RKO (cell line): ENCODE measurements at regions not wholly inside any gene's neighbourhood (a gene's known extent, or its start where the extent isn't known, plus 50 kb on each side); places are given as distances from the start of the nearest gene placed in this dataset.

Experiments used
- DNase-seq: peaks from one replicate; pipeline ENCODE4 v3.0.0-alpha.2; 2016; ENCODE audit warnings: low spot score

GRCh38 chr4:31107362-31107761, 387.2 kb downstream of the PCDH7 start:
- DNase-seq, result peak; percentile 27

- no peak for DNase-seq
Measured at GRCh38 chr4:31108762-31109161, 388.6 kb downstream of the PCDH7 start.

GRCh38 chr4:31111790-31112189, 391.6 kb downstream of the PCDH7 start:
- DNase-seq, result no peak

GRCh38 chr4:31114816-31115215, 394.6 kb downstream of the PCDH7 start:
- DNase-seq, result no peak

GRCh38 chr4:31124008-31124585, 403.9 kb downstream of the PCDH7 start:
- DNase-seq, result no peak

- DNase-seq, result no peak
Measured at GRCh38 chr4:31125061-31125460, 404.9 kb downstream of the PCDH7 start.

GRCh38 chr4:31125496-31125895, 405.3 kb downstream of the PCDH7 start:
- DNase-seq, result no peak

- no peak for DNase-seq
Measured at GRCh38 chr4:31126881-31127398, 406.8 kb downstream of the PCDH7 start.

GRCh38 chr4:31130930-31131329, 410.8 kb downstream of the PCDH7 start:
- no peak for DNase-seq

GRCh38 chr4:31134720-31135119, 414.6 kb downstream of the PCDH7 start:
- DNase-seq, result no peak

- no peak for DNase-seq
Measured at GRCh38 chr4:31139767-31140166, 419.6 kb downstream of the PCDH7 start.

- DNase-seq, result no peak
Measured at GRCh38 chr4:31141095-31141831, 421.1 kb downstream of the PCDH7 start.

GRCh38 chr4:31141832-31142142, 421.6 kb downstream of the PCDH7 start:
- no peak for DNase-seq

GRCh38 chr4:31146366-31146765, 426.2 kb downstream of the PCDH7 start:
- DNase-seq, result no peak

GRCh38 chr4:31148990-31149389, 428.8 kb downstream of the PCDH7 start:
- DNase-seq, result no peak

- DNase-seq, result no peak
Measured at GRCh38 chr4:31156221-31156620, 436.1 kb downstream of the PCDH7 start.

- no peak for DNase-seq
Measured at GRCh38 chr4:31160146-31160545, 440.0 kb downstream of the PCDH7 start.

GRCh38 chr4:31169846-31170245, 449.7 kb downstream of the PCDH7 start:
- DNase-seq, result no peak

- no peak for DNase-seq
Measured at GRCh38 chr4:31171362-31171761, 451.2 kb downstream of the PCDH7 start.

GRCh38 chr4:31175242-31175910, 455.2 kb downstream of the PCDH7 start:
- DNase-seq, result peak; percentile 54

GRCh38 chr4:31183256-31183655, 463.1 kb downstream of the PCDH7 start:
- no peak for DNase-seq

- no peak for DNase-seq
Measured at GRCh38 chr4:31185014-31185585, 464.9 kb downstream of the PCDH7 start.

GRCh38 chr4:31187979-31188378, 467.8 kb downstream of the PCDH7 start:
- DNase-seq, result no peak
